Nephron (organoid): ENCODE measurements at regions not wholly inside any gene's neighbourhood (a gene's known extent, or its start where the extent isn't known, plus 50 kb on each side); places are given as distances from the start of the nearest gene placed in this dataset.

ENCODE experiments used
- H3K27ac Mint-ChIP-seq, 3 experiments: 2 replicates each; pipeline ENCODE4 v1.8.0; 2020; ENCODE audit warnings: mixed read lengths in 3 of 3, mild to moderate bottlenecking in 2 of 3, moderate library complexity in 1 of 3
- H3K27me3 Mint-ChIP-seq: 2 replicates; pipeline ENCODE4 v1.8.0; 2021; ENCODE audit warnings: low read depth, mild to moderate bottlenecking, moderate library complexity, mixed read lengths
- H3K36me3 Mint-ChIP-seq: 2 replicates; pipeline ENCODE4 v1.8.0; 2020; ENCODE audit warnings: low read depth, mixed read lengths
- H3K4me1 Mint-ChIP-seq: 2 replicates; pipeline ENCODE4 v1.8.0; 2020; ENCODE audit warnings: mixed read lengths
- H3K4me3 Mint-ChIP-seq, 3 experiments: 2 replicates each; pipeline ENCODE4 v1.8.0; 2020; ENCODE audit warnings: mild to moderate bottlenecking in 3 of 3, mixed read lengths in 3 of 3, moderate library complexity in 2 of 3
- H3K9me3 Mint-ChIP-seq: 2 replicates; pipeline ENCODE4 v1.8.0; 2020; ENCODE audit warnings: mixed read lengths
- CTCF ChIP-seq, 3 experiments: fragments of 200-600 bp; sonication (generic); IDR thresholded peaks; one replicate each; pipeline ENCODE4 v1.5.0; 2021; ENCODE audit warnings: antibody characterized with exemption in 3 of 3; ENCODE audit not compliant: unreplicated experiment in 3 of 3

- Mint-ChIP-seq H3K4me3 (no peak overlapping the region), H3K4me1 (peaks cover 9% of the 10 kb centered on the region), H3K9me3 (no peaks in the 10 kb centered on the region), H3K27ac (peak overlapping the region in 2 of 3 experiments; percentile 6 to 59), H3K36me3 (no peaks in the 10 kb centered on the region), H3K27me3 (peaks cover under 1% of the 10 kb centered on the region)
- TF ChIP-seq CTCF (IDR thresholded peaks at IDR 0.05; ENCODE audit: unreplicated experiment in 3 of 3), result no peak
Observed at GRCh38 chr15:53841651-53842050, 82.2 kb upstream of the WDR72 start.

GRCh38 chr15:53840681-53841080, 81.2 kb upstream of the WDR72 start:
- Mint-ChIP-seq H3K27me3 (no peaks in the 10 kb centered on the region), H3K4me1 (peaks cover 9% of the 10 kb centered on the region), H3K9me3 (no peaks in the 10 kb centered on the region), H3K4me3 (no peak overlapping the region), H3K36me3 (no peaks in the 10 kb centered on the region), H3K27ac (no peak overlapping the region)
- no peak for TF ChIP-seq CTCF (IDR thresholded peaks at IDR 0.05; ENCODE audit: unreplicated experiment in 3 of 3)

GRCh38 chr15:53837263-53837662, 77.8 kb upstream of the WDR72 start:
- H3K4me1 Mint-ChIP-seq, result peaks cover 38% of the 10 kb centered on the region
- no peaks in the 10 kb centered on the region for H3K36me3 Mint-ChIP-seq
- H3K4me3 Mint-ChIP-seq, result peak overlapping the region in 1 of 3 experiments; percentile 20
- H3K9me3 Mint-ChIP-seq, result no peaks in the 10 kb centered on the region
- H3K27ac Mint-ChIP-seq, result peak overlapping the region; percentile 49 to 60 (median 50)
- no peak for TF ChIP-seq CTCF (IDR thresholded peaks at IDR 0.05; ENCODE audit: unreplicated experiment in 3 of 3)
- no peaks in the 10 kb centered on the region for H3K27me3 Mint-ChIP-seq

- Mint-ChIP-seq H3K4me3 (no peak overlapping the region), H3K27ac (peak overlapping the region; percentile 49 to 60 (median 50)), H3K36me3 (no peaks in the 10 kb centered on the region), H3K9me3 (no peaks in the 10 kb centered on the region), H3K4me1 (peaks cover 39% of the 10 kb centered on the region), H3K27me3 (no peaks in the 10 kb centered on the region)
- TF ChIP-seq CTCF (IDR thresholded peaks at IDR 0.05; ENCODE audit: unreplicated experiment in 3 of 3), result no peak
Observed at GRCh38 chr15:53836618-53837017, 77.2 kb upstream of the WDR72 start.

GRCh38 chr15:53835309-53835708, 75.8 kb upstream of the WDR72 start:
- Mint-ChIP-seq H3K36me3 (no peaks in the 10 kb centered on the region), H3K27me3 (no peaks in the 10 kb centered on the region)
- TF ChIP-seq CTCF (IDR thresholded peaks at IDR 0.05; ENCODE audit: unreplicated experiment in 3 of 3), result no peak

GRCh38 chr15:53834214-53834613, 74.8 kb upstream of the WDR72 start:
- TF ChIP-seq CTCF (IDR thresholded peaks at IDR 0.05; ENCODE audit: unreplicated experiment in 3 of 3), result no peak
- H3K36me3 Mint-ChIP-seq, result peaks cover 3% of the 10 kb centered on the region
- no peaks in the 10 kb centered on the region for H3K9me3 Mint-ChIP-seq
- peaks cover 4% of the 10 kb centered on the region for H3K27me3 Mint-ChIP-seq
- peaks cover 50% of the 10 kb centered on the region for H3K4me1 Mint-ChIP-seq
- H3K27ac Mint-ChIP-seq, result peak overlapping the region; percentile 69 to 90 (median 84)
- H3K4me3 Mint-ChIP-seq, result no peak overlapping the region

More at GRCh38 chr15:53835309-53835708, 75.8 kb upstream of the WDR72 start:
- Mint-ChIP-seq H3K4me1 (peaks cover 42% of the 10 kb centered on the region), H3K4me3 (no peak overlapping the region), H3K9me3 (no peaks in the 10 kb centered on the region), H3K27ac (peak overlapping the region; percentile 0 to 90 (median 69))
